ENCODE measurements at regions not wholly inside any gene's neighbourhood (a gene's known extent, or its start where the extent isn't known, plus 50 kb on each side); places are given as distances from the start of the nearest gene placed in this dataset.

- H3K36me3 Mint-ChIP-seq: no peaks in the 10 kb centered on the region
- Histone ChIP-seq H3K4me3 (ENCODE audit: low read length) (no peak overlapping the region), H3K9me3 (ENCODE audit: control insufficient read depth, insufficient read depth, low read length) (peaks cover 7% of the 10 kb centered on the region), H3K27ac (ENCODE audit: low read length) (no peak overlapping the region), H3K36me3 (ENCODE audit: control insufficient read depth, insufficient read depth, low read length) (no peaks in the 10 kb centered on the region), H3K4me1 (ENCODE audit: control insufficient read depth, insufficient read depth, low read length) (no peaks in the 10 kb centered on the region), H3K27me3 (ENCODE audit: control insufficient read depth, insufficient read depth, low read length) (no peaks in the 10 kb centered on the region)
- ATAC-seq (no peak), DNase-seq (no peak)
- no peaks in the 10 kb centered on the region for H3K4me1 Mint-ChIP-seq
- H3K27ac Mint-ChIP-seq: no peak overlapping the region
- intact Hi-C loops (cut with micrococcal nuclease): no loop called here
- TF ChIP-seq CTCF (IDR thresholded peaks at IDR 0.05): no peak
- H3K9me3 Mint-ChIP-seq: peaks cover 14 to 16% of the 10 kb centered on the region in 2 donors
- no peak overlapping the region for H3K4me3 Mint-ChIP-seq
- 75% methylated on average over 1 of the region's 1 CpG for WGBS (ENCODE audit: insufficient coverage)
- no peaks in the 10 kb centered on the region for H3K27me3 Mint-ChIP-seq (ENCODE audit: low read depth in 2 of 2)
Measured at GRCh38 chr2:122390406-122390805, 635.0 kb downstream of the TSN start.

GRCh38 chr2:122391726-122392125 lies 636.3 kb downstream of the TSN start:
- DNase-seq: no peak
- ATAC-seq: no peak
- H3K27me3 ChIP-seq (ENCODE audit: control insufficient read depth, insufficient read depth, low read length): no peaks in the 10 kb centered on the region
- H3K9me3 Mint-ChIP-seq: peaks cover 10 to 17% of the 10 kb centered on the region in 2 donors
- no peaks in the 10 kb centered on the region for H3K36me3 ChIP-seq (ENCODE audit: control insufficient read depth, insufficient read depth, low read length)
- H3K4me3 Mint-ChIP-seq: no peak overlapping the region
- no peaks in the 10 kb centered on the region for H3K4me1 Mint-ChIP-seq
- intact Hi-C loops (cut with micrococcal nuclease): no loop called here
- TF ChIP-seq CTCF (IDR thresholded peaks at IDR 0.05): no peak
- H3K27me3 Mint-ChIP-seq (ENCODE audit: low read depth in 2 of 2): no peaks in the 10 kb centered on the region
- peaks cover 7% of the 10 kb centered on the region for H3K9me3 ChIP-seq (ENCODE audit: control insufficient read depth, insufficient read depth, low read length)
- H3K27ac ChIP-seq (ENCODE audit: low read length): no peak overlapping the region
- H3K27ac Mint-ChIP-seq: no peak overlapping the region
- no peaks in the 10 kb centered on the region for H3K4me1 ChIP-seq (ENCODE audit: control insufficient read depth, insufficient read depth, low read length)
- 70% methylated on average over 3 of the region's 3 CpGs for WGBS (ENCODE audit: insufficient coverage)
- no peak overlapping the region for H3K4me3 ChIP-seq (ENCODE audit: low read length)
- no peaks in the 10 kb centered on the region for H3K36me3 Mint-ChIP-seq

GRCh38 chr2:122395687-122396086 lies 640.2 kb downstream of the TSN start:
- Histone ChIP-seq H3K9me3 (ENCODE audit: control insufficient read depth, insufficient read depth, low read length) (no peaks in the 10 kb centered on the region), H3K4me1 (ENCODE audit: control insufficient read depth, insufficient read depth, low read length) (no peaks in the 10 kb centered on the region), H3K36me3 (ENCODE audit: control insufficient read depth, insufficient read depth, low read length) (no peaks in the 10 kb centered on the region), H3K27ac (ENCODE audit: low read length) (no peak overlapping the region), H3K4me3 (ENCODE audit: low read length) (no peak overlapping the region), H3K27me3 (ENCODE audit: control insufficient read depth, insufficient read depth, low read length) (no peaks in the 10 kb centered on the region)
- DNase-seq (no peak), ATAC-seq (peak in 1 of 3 donors; percentile 43)
- WGBS (ENCODE audit: insufficient coverage): 84% methylated on average over 6 of the region's 6 CpGs
- no peak for TF ChIP-seq CTCF (IDR thresholded peaks at IDR 0.05)
- Mint-ChIP-seq H3K36me3 (no peaks in the 10 kb centered on the region), H3K27ac (no peak overlapping the region), H3K9me3 (peaks cover 3 to 9% of the 10 kb centered on the region in 2 donors), H3K4me1 (no peaks in the 10 kb centered on the region), H3K4me3 (no peak overlapping the region), H3K27me3 (ENCODE audit: low read depth in 2 of 2) (no peaks in the 10 kb centered on the region)
- intact Hi-C loops (cut with micrococcal nuclease): no loop called here

- Histone ChIP-seq H3K36me3 (ENCODE audit: control insufficient read depth, insufficient read depth, low read length) (no peaks in the 10 kb centered on the region), H3K4me3 (ENCODE audit: low read length) (no peak overlapping the region), H3K4me1 (ENCODE audit: control insufficient read depth, insufficient read depth, low read length) (no peaks in the 10 kb centered on the region), H3K27ac (ENCODE audit: low read length) (no peak overlapping the region), H3K9me3 (ENCODE audit: control insufficient read depth, insufficient read depth, low read length) (no peaks in the 10 kb centered on the region), H3K27me3 (ENCODE audit: control insufficient read depth, insufficient read depth, low read length) (no peaks in the 10 kb centered on the region)
- Mint-ChIP-seq H3K4me3 (no peak overlapping the region), H3K9me3 (peaks cover 10% of the 10 kb centered on the region in 2 donors), H3K27ac (no peak overlapping the region), H3K27me3 (ENCODE audit: low read depth in 2 of 2) (no peaks in the 10 kb centered on the region), H3K36me3 (no peaks in the 10 kb centered on the region), H3K4me1 (no peaks in the 10 kb centered on the region)
- 75% methylated on average over 4 of the region's 5 CpGs for WGBS (ENCODE audit: insufficient coverage)
- DNase-seq (no peak), ATAC-seq (no peak)
- TF ChIP-seq CTCF (IDR thresholded peaks at IDR 0.05): no peak
- intact Hi-C loops (cut with micrococcal nuclease): no loop called here
Measured at GRCh38 chr2:122411231-122411630, 655.8 kb downstream of the TSN start.

Data from natural killer cell (primary cell).